C1 segment of cervical spinal cord (tissue), 14 donors: ENCODE measurements at regions not wholly inside any gene's neighbourhood (a gene's known extent, or its start where the extent isn't known, plus 50 kb on each side); places are given as distances from the start of the nearest gene placed in this dataset.
"Not testable (repeated sequence)": the region's sequence is repeated elsewhere in the genome, so short reads cannot be mapped to it uniquely, and the experiment has no call there.

ENCODE experiments used
- DNase-seq, 14 donors: peaks; one replicate each; lab custom pipeline; 2025; lab: John Stamatoyannopoulos, UW

- no peak for DNase-seq
Observed at GRCh38 chr5:116757326-116757725, 182.7 kb upstream of the SEMA6A start.

GRCh38 chr5:116756531-116756930, 181.9 kb upstream of the SEMA6A start:
- DNase-seq: no peak

GRCh38 chr5:116754556-116754955, 179.9 kb upstream of the SEMA6A start:
- no peak for DNase-seq

GRCh38 chr5:116751684-116752083, 177.1 kb upstream of the SEMA6A start:
- no peak for DNase-seq

GRCh38 chr5:116750631-116751580, 176.3 kb upstream of the SEMA6A start:
- DNase-seq: no peak

GRCh38 chr5:116747881-116748280, 173.3 kb upstream of the SEMA6A start:
- no peak for DNase-seq

GRCh38 chr5:116746668-116747067, 172.0 kb upstream of the SEMA6A start:
- DNase-seq: no peak

- peak in 1 of 14 donors; percentile 69 for DNase-seq
Observed at GRCh38 chr5:116740771-116741170, 166.1 kb upstream of the SEMA6A start.

GRCh38 chr5:116739571-116739970, 164.9 kb upstream of the SEMA6A start:
- no peak for DNase-seq

- DNase-seq: peak in 1 of 14 donors; percentile 88
Observed at GRCh38 chr5:116738615-116739261, 164.1 kb upstream of the SEMA6A start.

GRCh38 chr5:116738239-116738614, 163.6 kb upstream of the SEMA6A start:
- no peak for DNase-seq

GRCh38 chr5:116736671-116737070, 162.0 kb upstream of the SEMA6A start:
- DNase-seq: no peak

- DNase-seq: peak in 7 of 14 donors; percentile 9 to 68 (median 14)
Observed at GRCh38 chr5:116733991-116734975, 159.7 kb upstream of the SEMA6A start.

- no peak for DNase-seq
Observed at GRCh38 chr5:116732591-116732990, 158.0 kb upstream of the SEMA6A start.

GRCh38 chr5:116731432-116731831, 156.8 kb upstream of the SEMA6A start:
- DNase-seq: no peak

GRCh38 chr5:116730706-116731105, 156.1 kb upstream of the SEMA6A start:
- no peak for DNase-seq

GRCh38 chr5:116730185-116730584, 155.6 kb upstream of the SEMA6A start:
- no peak for DNase-seq

- no peak for DNase-seq
Observed at GRCh38 chr5:116727248-116727647, 152.6 kb upstream of the SEMA6A start.

GRCh38 chr5:116726180-116726579, 151.6 kb upstream of the SEMA6A start:
- DNase-seq: not testable (repeated sequence)

- no peak for DNase-seq
Observed at GRCh38 chr5:116724971-116725370, 150.3 kb upstream of the SEMA6A start.

- DNase-seq: no peak
Observed at GRCh38 chr5:116722651-116723050, 148.0 kb upstream of the SEMA6A start.

GRCh38 chr5:116719106-116719505, 144.5 kb upstream of the SEMA6A start:
- DNase-seq: no peak
